Osteocyte (in vitro differentiated cells): ENCODE measurements at regions not wholly inside any gene's neighbourhood (a gene's known extent, or its start where the extent isn't known, plus 50 kb on each side); places are given as distances from the start of the nearest gene placed in this dataset.

Experiments used
- DNase-seq: peaks from one replicate; pipeline ENCODE4 v3.0.0; 2021; ENCODE audit warnings: mixed read lengths; ENCODE audit not compliant: unreplicated experiment; ENCODE audit errors: extremely low spot score
- H3K27ac Mint-ChIP-seq: one replicate; pipeline ENCODE4 v1.8.0; 2021; ENCODE audit warnings: mild to moderate bottlenecking, mixed read lengths; ENCODE audit not compliant: unreplicated experiment
- H3K27me3 Mint-ChIP-seq: one replicate; pipeline ENCODE4 v1.8.0; 2021; ENCODE audit warnings: mixed read lengths; ENCODE audit not compliant: unreplicated experiment
- H3K36me3 Mint-ChIP-seq: one replicate; pipeline ENCODE4 v1.8.0; 2021; ENCODE audit warnings: mixed read lengths; ENCODE audit not compliant: unreplicated experiment
- H3K4me1 Mint-ChIP-seq: one replicate; pipeline ENCODE4 v1.8.0; 2021; ENCODE audit warnings: mixed read lengths; ENCODE audit not compliant: unreplicated experiment
- H3K4me3 Mint-ChIP-seq: one replicate; pipeline ENCODE4 v1.8.0; 2021; ENCODE audit warnings: mild to moderate bottlenecking, moderate library complexity, mixed read lengths; ENCODE audit not compliant: unreplicated experiment
- H3K9me3 Mint-ChIP-seq: one replicate; pipeline ENCODE4 v1.8.0; 2021; ENCODE audit warnings: mixed read lengths; ENCODE audit not compliant: unreplicated experiment
- CTCF ChIP-seq: fragments of 200-600 bp; sonication (generic); IDR thresholded peaks from 2 replicates; pipeline ENCODE4 v1.5.0; 2021; ENCODE audit warnings: antibody characterized with exemption, mild to moderate bottlenecking, moderate library complexity

GRCh38 chr5:167112556-167112955, 1178.9 kb upstream of the WWC1 start:
- no peak for TF ChIP-seq CTCF
- H3K4me1 Mint-ChIP-seq = no peaks in the 10 kb centered on the region
- H3K36me3 Mint-ChIP-seq = no peaks in the 10 kb centered on the region
- no peak overlapping the region for H3K27ac Mint-ChIP-seq
- DNase-seq = no peak
- no peaks in the 10 kb centered on the region for H3K9me3 Mint-ChIP-seq
- H3K27me3 Mint-ChIP-seq = peaks cover 20% of the 10 kb centered on the region
- H3K4me3 Mint-ChIP-seq = no peak overlapping the region

DNA sequence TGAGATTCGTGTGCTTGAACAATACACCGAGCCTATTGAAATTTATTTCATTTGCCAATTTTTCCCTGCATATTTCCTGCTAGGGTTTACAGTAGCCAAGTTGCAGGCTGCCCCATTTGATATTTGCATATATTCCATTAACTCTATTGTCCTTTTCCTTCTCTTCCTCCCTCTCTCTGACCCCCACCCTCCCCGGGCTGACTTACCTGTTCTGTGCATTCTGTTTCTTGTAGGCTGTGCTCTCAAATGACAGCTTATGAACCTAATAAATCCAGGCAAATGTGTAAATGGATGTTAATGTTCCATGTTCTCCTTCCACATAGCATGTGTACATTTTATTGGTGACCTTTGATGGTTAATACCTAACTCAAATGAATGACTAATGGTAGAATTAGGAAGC, 1169.2 kb upstream of the WWC1 start:
- Mint-ChIP-seq H3K4me1 (no peaks in the 10 kb centered on the region), H3K36me3 (no peaks in the 10 kb centered on the region), H3K27me3 (peaks cover 11% of the 10 kb centered on the region), H3K9me3 (no peaks in the 10 kb centered on the region), H3K27ac (no peak overlapping the region), H3K4me3 (no peak overlapping the region)
- TF ChIP-seq CTCF = no peak
- DNase-seq = no peak

GRCh38 chr5:167123126-167123525, 1168.3 kb upstream of the WWC1 start:
- no peak for DNase-seq
- Mint-ChIP-seq H3K4me1 (no peaks in the 10 kb centered on the region), H3K9me3 (no peaks in the 10 kb centered on the region), H3K36me3 (no peaks in the 10 kb centered on the region), H3K27me3 (peaks cover 11% of the 10 kb centered on the region), H3K4me3 (no peak overlapping the region), H3K27ac (no peak overlapping the region)
- TF ChIP-seq CTCF = no peak

DNA sequence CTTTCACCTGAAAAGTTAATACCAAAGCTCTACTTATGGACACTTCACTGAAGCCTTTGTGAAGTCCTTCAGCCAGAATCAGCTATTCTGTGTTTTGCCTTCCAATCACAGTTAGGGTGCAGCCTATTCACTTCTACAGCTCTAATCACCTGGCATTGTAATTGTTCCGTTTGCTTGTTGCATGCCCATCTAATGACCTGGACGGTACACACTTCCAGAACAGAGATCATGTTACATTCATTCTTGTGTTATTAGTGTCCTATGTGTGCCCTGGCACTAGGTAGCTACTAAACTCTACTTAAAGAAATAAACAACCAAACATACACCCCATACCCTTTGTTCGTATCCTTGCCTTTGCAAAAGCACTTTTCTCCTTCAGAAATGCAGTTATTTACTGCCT, 1162.9 kb upstream of the WWC1 start:
- no peak for TF ChIP-seq CTCF
- no peaks in the 10 kb centered on the region for H3K27me3 Mint-ChIP-seq
- DNase-seq = no peak
- H3K36me3 Mint-ChIP-seq = no peaks in the 10 kb centered on the region
- no peak overlapping the region for H3K27ac Mint-ChIP-seq
- H3K4me1 Mint-ChIP-seq = no peaks in the 10 kb centered on the region
- no peaks in the 10 kb centered on the region for H3K9me3 Mint-ChIP-seq
- H3K4me3 Mint-ChIP-seq = no peak overlapping the region

- H3K27ac Mint-ChIP-seq = no peak overlapping the region
Measured at GRCh38 chr5:167140548-167141291, 1150.7 kb upstream of the WWC1 start.

More at GRCh38 chr5:167140548-167141291, 1150.7 kb upstream of the WWC1 start:
- H3K27me3 Mint-ChIP-seq = peaks cover 15% of the 10 kb centered on the region
- no peaks in the 10 kb centered on the region for H3K4me1 Mint-ChIP-seq
- TF ChIP-seq CTCF = no peak
- H3K36me3 Mint-ChIP-seq = no peaks in the 10 kb centered on the region
- no peak for DNase-seq
- H3K4me3 Mint-ChIP-seq = no peak overlapping the region
- peaks cover 10% of the 10 kb centered on the region for H3K9me3 Mint-ChIP-seq
